H1 (cell line): ENCODE measurements at regions not wholly inside any gene's neighbourhood (a gene's known extent, or its start where the extent isn't known, plus 50 kb on each side); places are given as distances from the start of the nearest gene placed in this dataset.

Source experiments
- CTCF ChIA-PET: fragments of 300-600 bp; sonication (Branson Sonifier 250); formaldehyde crosslinking; loops from one replicate; lab custom pipeline; 2021; ENCODE audit not compliant: partially characterized antibody; lab: Charles Lee
- POLR2A ChIA-PET: fragments of 300-600 bp; sonication (Branson Sonifier 250); formaldehyde crosslinking; loops from one replicate; lab custom pipeline; 2021; ENCODE audit warnings: inconsistent platforms; ENCODE audit not compliant: partially characterized antibody; lab: Charles Lee
- DNase-seq, 2 experiments: peaks; one replicate each; pipeline versions ENCODE4 v3.0.0 to v3.0.0-alpha.2; 2010 to 2022; ENCODE audit warnings: low spot score in 2 of 2, low read depth in 1 of 2, mixed read lengths in 1 of 2
- FAIRE-seq: peaks from 2 replicates; lab custom pipeline; 2011; peaks lifted over from hg19 to GRCh38; lab: Jason Lieb, UNC
- H2AFZ ChIP-seq: 2 replicates; pipeline ENCODE4 v1.8.1; 2012; ENCODE audit warnings: low read length, inconsistent platforms
- H2AK5ac ChIP-seq: 2 replicates; pipeline ENCODE4 v1.6.1; 2013; ENCODE audit warnings: low read depth, low read length
- H2BK120ac ChIP-seq: replicated peaks from 2 replicates; pipeline ENCODE3; 2013; ENCODE audit warnings: low read depth, low read length, inconsistent platforms
- H2BK12ac ChIP-seq: 2 replicates; pipeline ENCODE4 v1.6.1; 2013; ENCODE audit warnings: low read depth, low read length
- H2BK15ac ChIP-seq: 2 replicates; pipeline ENCODE4 v1.6.1; 2013; ENCODE audit warnings: low read length
- H2BK20ac ChIP-seq: 2 replicates; pipeline ENCODE4 v1.6.1; 2013; ENCODE audit warnings: low read length
- H2BK5ac ChIP-seq: 2 replicates; pipeline ENCODE4 v1.6.1; 2013; ENCODE audit warnings: low read depth, low read length
- H3K14ac ChIP-seq: 2 replicates; pipeline ENCODE4 v1.6.1; 2013; ENCODE audit warnings: inconsistent platforms; ENCODE audit not compliant: insufficient read length
- H3K18ac ChIP-seq: 2 replicates; pipeline ENCODE4 v1.6.1; 2013; ENCODE audit warnings: low read length; ENCODE audit errors: extremely low read depth
- H3K23ac ChIP-seq: 2 replicates; pipeline ENCODE4 v1.6.1; 2013; ENCODE audit warnings: inconsistent platforms; ENCODE audit not compliant: insufficient read length
- H3K23me2 ChIP-seq: 2 replicates; pipeline ENCODE4 v1.6.1; 2013; ENCODE audit warnings: low read depth, low read length
- H3K27ac ChIP-seq: 2 replicates; pipeline ENCODE4 v1.6.1; 2011; ENCODE audit warnings: low read depth, low read length, inconsistent platforms
- H3K27me3 ChIP-seq, 4 experiments: replicated peaks in 1 of 4; 1 replicate in 1 of 4; 2 replicates in 3 of 4; pipeline versions ENCODE4 v1.6.1 to v1.8.1; 2011 to 2013; ENCODE audit warnings: low read length in 3 of 4, mild to moderate bottlenecking in 3 of 4, inconsistent platforms in 2 of 4, mixed read lengths in 2 of 4, moderate library complexity in 1 of 4; ENCODE audit not compliant: control insufficient read depth in 3 of 4, insufficient read depth in 3 of 4; ENCODE audit errors: extremely low read depth in 1 of 4
- H3K36me3 ChIP-seq, 4 experiments: 2 replicates each; pipeline versions ENCODE4 v1.6.1 to v1.8.1; 2011 to 2013; ENCODE audit warnings: mild to moderate bottlenecking in 4 of 4, low read length in 3 of 4, moderate library complexity in 2 of 4, control low read depth in 1 of 4, inconsistent platforms in 1 of 4; ENCODE audit not compliant: insufficient read depth in 4 of 4, control insufficient read depth in 2 of 4
- H3K4ac ChIP-seq: replicated peaks from 2 replicates; pipeline ENCODE3; 2013; ENCODE audit warnings: low read length, low read depth, mixed read lengths, inconsistent platforms; ENCODE audit not compliant: insufficient read length
- H3K4me1 ChIP-seq, 4 experiments: replicated peaks in 1 of 4; 1 replicate in 1 of 4; 2 replicates in 3 of 4; pipeline versions ENCODE4 v1.6.1 to v1.8.1; 2011 to 2013; ENCODE audit warnings: low read length in 3 of 4, inconsistent platforms in 2 of 4, mixed read lengths in 1 of 4; ENCODE audit not compliant: insufficient read depth in 4 of 4, control insufficient read depth in 3 of 4
- H3K4me2 ChIP-seq, 2 experiments: 2 replicates each; pipeline versions ENCODE4 v1.6.1 to v1.8.1; 2011 to 2013; ENCODE audit warnings: low read depth in 2 of 2, low read length in 2 of 2, control low read depth in 1 of 2, inconsistent platforms in 1 of 2, mild to moderate bottlenecking in 1 of 2; ENCODE audit not compliant: insufficient read depth in 1 of 2
- H3K4me3 ChIP-seq, 4 experiments: fragments of 200-600, 300-600 bp in 1 of 4; sonication (generic), shearing (Covaris generic), sonication (Bioruptor Twin) in 1 of 4; 2 replicates each; pipeline versions ENCODE4 v1.5.1 to v1.8.1; 2011 to 2016; ENCODE audit warnings: low read length in 4 of 4, low read depth in 3 of 4, control low read depth in 2 of 4, inconsistent platforms in 2 of 4, mild to moderate bottlenecking in 2 of 4, mixed read lengths in 1 of 4, moderate library complexity in 1 of 4; ENCODE audit not compliant: insufficient read depth in 2 of 4; ENCODE audit errors: extremely low read depth in 1 of 4
- H3K56ac ChIP-seq: replicated peaks from 2 replicates; pipeline ENCODE3; 2013; ENCODE audit warnings: low read depth, mild to moderate bottlenecking, mixed read lengths, low read length, inconsistent platforms; ENCODE audit not compliant: insufficient read length
- H3K79me1 ChIP-seq: 2 replicates; pipeline ENCODE4 v1.6.1; 2013; ENCODE audit warnings: low read depth, low read length, control low read depth
- H3K79me2 ChIP-seq, 2 experiments: 2 replicates each; pipeline versions ENCODE4 v1.6.1 to v1.8.1; 2012 to 2013; ENCODE audit warnings: low read length in 2 of 2, mild to moderate bottlenecking in 2 of 2, inconsistent platforms in 1 of 2; ENCODE audit not compliant: insufficient read depth in 2 of 2, control insufficient read depth in 1 of 2
- H3K9ac ChIP-seq, 4 experiments: replicated peaks in 1 of 4; 1 replicate in 1 of 4; 2 replicates in 3 of 4; pipeline versions ENCODE4 v1.6.1 to v1.8.1; 2011 to 2013; ENCODE audit warnings: low read depth in 3 of 4, low read length in 3 of 4, control low read depth in 2 of 4, mild to moderate bottlenecking in 2 of 4, moderate library complexity in 2 of 4, inconsistent platforms in 1 of 4; ENCODE audit errors: extremely low read depth in 1 of 4
- H3K9me3 ChIP-seq, 2 experiments: 2 replicates each; pipeline versions ENCODE4 v1.6.1 to v1.8.1; 2012 to 2013; ENCODE audit warnings: mild to moderate bottlenecking in 2 of 2, moderate library complexity in 2 of 2, control low read depth in 1 of 2, inconsistent platforms in 1 of 2, low read depth in 1 of 2, low read length in 1 of 2, mixed read lengths in 1 of 2; ENCODE audit not compliant: insufficient read depth in 2 of 2
- H4K20me1 ChIP-seq, 2 experiments: replicated peaks in 1 of 2; 2 replicates each; pipeline versions ENCODE3 to v1.8.1; 2011 to 2013; ENCODE audit warnings: inconsistent platforms in 2 of 2, low read length in 2 of 2, mild to moderate bottlenecking in 1 of 2; ENCODE audit not compliant: insufficient read depth in 2 of 2, control insufficient read depth in 1 of 2
- H4K5ac ChIP-seq: 2 replicates; pipeline ENCODE4 v1.6.1; 2013; ENCODE audit warnings: low read length, low read depth, mixed read lengths, inconsistent platforms; ENCODE audit not compliant: insufficient read length
- H4K8ac ChIP-seq: 2 replicates; pipeline ENCODE4 v1.8.0; 2013; ENCODE audit warnings: mild to moderate bottlenecking, moderate library complexity, low read length, inconsistent platforms; ENCODE audit not compliant: insufficient read depth; ENCODE audit errors: extremely low read depth
- H4K91ac ChIP-seq: replicated peaks from 2 replicates; pipeline ENCODE3; 2013; ENCODE audit warnings: low read length, mixed read lengths, inconsistent platforms; ENCODE audit not compliant: insufficient read length
- RXRA ChIP-seq: IDR thresholded peaks from 2 replicates; pipeline ENCODE4 v1.6.1; 2011; ENCODE audit warnings: low read depth, mild to moderate bottlenecking, low read length, moderate library complexity; ENCODE audit not compliant: insufficient read depth
- SP1 ChIP-seq: IDR thresholded peaks from 2 replicates; pipeline ENCODE4 v1.6.1; 2011; ENCODE audit warnings: low read depth, low read length
- WGBS, 2 experiments: shearing (Covaris generic) in 1 of 2; methylation state at CpG; one replicate each; pipeline versions ENCODE4 v1.1.6 to v1.1.7; 2013 to 2015; ENCODE audit warnings: low lambda C conversion rate in 2 of 2, mixed read lengths in 2 of 2, inconsistent platforms in 1 of 2, low coverage in 1 of 2, missing lambda C conversion rate in 1 of 2; ENCODE audit not compliant: insufficient replicate concordance in 2 of 2, insufficient coverage in 1 of 2, insufficient read length in 1 of 2; ENCODE audit errors: extremely low coverage in 1 of 2, missing lambda C conversion rate in 1 of 2; 5-methylcytosine and 5-hydroxymethylcytosine counted together

- Histone ChIP-seq H2BK15ac (no peak overlapping the region), H3K18ac (no peak overlapping the region), H3K79me2 (no peaks in the 10 kb centered on the region), H2BK120ac (no peak overlapping the region), H3K4me3 (no peak overlapping the region), H2BK12ac (no peak overlapping the region), H3K4ac (no peak overlapping the region), H2BK20ac (no peak overlapping the region), H3K23me2 (no peaks in the 10 kb centered on the region), H3K9me3 (no peaks in the 10 kb centered on the region), H2AFZ (no peak overlapping the region), H3K9ac (no peak overlapping the region), H3K36me3 (no peaks in the 10 kb centered on the region), H3K79me1 (no peaks in the 10 kb centered on the region), H2AK5ac (no peak overlapping the region), H4K8ac (no peak overlapping the region), H4K5ac (no peak overlapping the region), H3K14ac (no peak overlapping the region), H3K27me3 (no peaks in the 10 kb centered on the region), H3K23ac (no peak overlapping the region), H3K27ac (no peak overlapping the region), H4K20me1 (no peaks in the 10 kb centered on the region), H2BK5ac (no peak overlapping the region), H4K91ac (no peak overlapping the region), H3K56ac (no peak overlapping the region), H3K4me1 (no peaks in the 10 kb centered on the region), H3K4me2 (no peak overlapping the region)
- POLR2A ChIA-PET, result no interaction called here
- DNase-seq (no peak), FAIRE-seq (no peak)
- CTCF ChIA-PET, result interaction anchor here (1.0 to 1.5 kb wide), 2 partner anchors 8 to 53 kb away, joined by 3 read pairs; no protein-coding TSS in a partner anchor
- WGBS, 2 experiments, result 87% methylated on average over 3 of the region's 3 CpGs; no CpG with 5 or more reads in 1 of the 2 experiments
- TF ChIP-seq SP1 (no peak), RXRA (no peak)
These were observed 124.3 kb upstream of the SMARCA2 start for GRCh38 chr9:1890816-1891215.
